NCI-H460 (cell line): ENCODE measurements at regions not wholly inside any gene's neighbourhood (a gene's known extent, or its start where the extent isn't known, plus 50 kb on each side); places are given as distances from the start of the nearest gene placed in this dataset.

Experiments
- DNase-seq: peaks from one replicate; pipeline ENCODE4 v3.0.0-alpha.2; 2016; ENCODE audit warnings: low read depth; ENCODE audit errors: extremely low read depth

GRCh38 chr3:40642812-40643211, 118.1 kb downstream of the ZNF621 start:
- no peak for DNase-seq

- no peak for DNase-seq
These were observed 121.1 kb downstream of the ZNF621 start for GRCh38 chr3:40645883-40646282.

- no peak for DNase-seq
These were observed 124.6 kb downstream of the ZNF621 start for GRCh38 chr3:40649346-40649745.

- no peak for DNase-seq
These were observed 127.3 kb downstream of the ZNF621 start for GRCh38 chr3:40652072-40652471.

GRCh38 chr3:40653001-40653400, 128.2 kb downstream of the ZNF621 start:
- DNase-seq, result no peak

GRCh38 chr3:40653878-40654277, 129.1 kb downstream of the ZNF621 start:
- no peak for DNase-seq

- no peak for DNase-seq
These were observed 130.8 kb downstream of the ZNF621 start for GRCh38 chr3:40655551-40655950.

- no peak for DNase-seq
These were observed 132.9 kb downstream of the ZNF621 start for GRCh38 chr3:40657623-40658022.

GRCh38 chr3:40658305-40658704, 133.5 kb downstream of the ZNF621 start:
- no peak for DNase-seq

GRCh38 chr3:40660554-40660953, 135.8 kb downstream of the ZNF621 start:
- no peak for DNase-seq

- DNase-seq, result no peak
These were observed 136.5 kb downstream of the ZNF621 start for GRCh38 chr3:40661284-40661683.

- no peak for DNase-seq
These were observed 138.5 kb downstream of the ZNF621 start for GRCh38 chr3:40663280-40663679.

- DNase-seq, result no peak
These were observed 144.4 kb downstream of the ZNF621 start for GRCh38 chr3:40669176-40669575.

GRCh38 chr3:40672861-40673260, 148.1 kb downstream of the ZNF621 start:
- no peak for DNase-seq

- DNase-seq, result no peak
These were observed 152.6 kb downstream of the ZNF621 start for GRCh38 chr3:40677321-40677720.

GRCh38 chr3:40677749-40678148, 153.0 kb downstream of the ZNF621 start:
- DNase-seq, result no peak

- DNase-seq, result no peak
These were observed 154.5 kb downstream of the ZNF621 start for GRCh38 chr3:40679290-40679689.

- DNase-seq, result no peak
These were observed 156.2 kb downstream of the ZNF621 start for GRCh38 chr3:40680685-40681657.

GRCh38 chr3:40681658-40682055, 156.9 kb downstream of the ZNF621 start:
- no peak for DNase-seq

- DNase-seq, result no peak
These were observed 165.1 kb downstream of the ZNF621 start for GRCh38 chr3:40689837-40690236.

GRCh38 chr3:40690749-40691451, 166.1 kb downstream of the ZNF621 start:
- DNase-seq, result no peak

GRCh38 chr3:40691452-40691861, 166.7 kb downstream of the ZNF621 start:
- no peak for DNase-seq
